ENCODE measurements at regions not wholly inside any gene's neighbourhood (a gene's known extent, or its start where the extent isn't known, plus 50 kb on each side); places are given as distances from the start of the nearest gene placed in this dataset.

DNA sequence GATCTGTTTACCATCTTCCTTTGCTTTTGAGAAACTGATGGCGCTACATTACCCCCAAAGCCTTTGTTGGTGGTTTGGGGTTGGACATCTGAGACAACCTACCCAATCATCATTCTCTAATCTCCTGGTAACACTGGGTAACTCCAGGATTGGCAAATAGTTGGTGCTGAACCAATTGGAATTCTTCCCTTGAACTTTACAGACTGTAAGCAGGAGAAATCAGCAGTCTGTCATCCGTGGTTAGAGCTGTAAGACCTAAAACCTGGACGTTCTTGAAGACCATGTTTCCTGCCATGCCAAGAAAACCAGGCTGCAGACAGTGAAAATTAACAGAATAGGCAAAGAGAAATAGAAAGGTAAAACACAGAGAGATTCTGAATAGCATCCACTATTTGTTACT, 398.8 kb upstream of the SALL1 start:
- H3K9ac ChIP-seq (ENCODE audit: low read length), result no peak overlapping the region
- no peak overlapping the region for H2AFZ ChIP-seq (ENCODE audit: low read depth, low read length)
- H3K4me2 ChIP-seq (ENCODE audit: low read length), result no peak overlapping the region
- H3K27ac ChIP-seq (ENCODE audit: low read length), result no peak overlapping the region
- H3K36me3 ChIP-seq (replicated peaks; ENCODE audit: low read depth, low read length), result no peaks in the 10 kb centered on the region
- H3K4me1 ChIP-seq (ENCODE audit: low read length), result no peaks in the 10 kb centered on the region
- H3K9me3 ChIP-seq (ENCODE audit: insufficient read depth, low read length), result no peaks in the 10 kb centered on the region
- no peaks in the 10 kb centered on the region for H4K20me1 ChIP-seq (ENCODE audit: insufficient read depth, low read length)
- no peaks in the 10 kb centered on the region for H3K79me2 ChIP-seq (ENCODE audit: low read length)
- H3K4me3 ChIP-seq (ENCODE audit: low read length), result no peak overlapping the region
- TF ChIP-seq, protein P1, sequence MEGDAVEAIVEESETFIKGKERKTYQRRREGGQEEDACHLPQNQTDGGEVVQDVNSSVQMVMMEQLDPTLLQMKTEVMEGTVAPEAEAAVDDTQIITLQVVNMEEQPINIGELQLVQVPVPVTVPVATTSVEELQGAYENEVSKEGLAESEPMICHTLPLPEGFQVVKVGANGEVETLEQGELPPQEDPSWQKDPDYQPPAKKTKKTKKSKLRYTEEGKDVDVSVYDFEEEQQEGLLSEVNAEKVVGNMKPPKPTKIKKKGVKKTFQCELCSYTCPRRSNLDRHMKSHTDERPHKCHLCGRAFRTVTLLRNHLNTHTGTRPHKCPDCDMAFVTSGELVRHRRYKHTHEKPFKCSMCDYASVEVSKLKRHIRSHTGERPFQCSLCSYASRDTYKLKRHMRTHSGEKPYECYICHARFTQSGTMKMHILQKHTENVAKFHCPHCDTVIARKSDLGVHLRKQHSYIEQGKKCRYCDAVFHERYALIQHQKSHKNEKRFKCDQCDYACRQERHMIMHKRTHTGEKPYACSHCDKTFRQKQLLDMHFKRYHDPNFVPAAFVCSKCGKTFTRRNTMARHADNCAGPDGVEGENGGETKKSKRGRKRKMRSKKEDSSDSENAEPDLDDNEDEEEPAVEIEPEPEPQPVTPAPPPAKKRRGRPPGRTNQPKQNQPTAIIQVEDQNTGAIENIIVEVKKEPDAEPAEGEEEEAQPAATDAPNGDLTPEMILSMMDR (IDR thresholded peaks at IDR 0.05; ENCODE audit: low read depth, low read length), result no peak
- TF ChIP-seq EZH2phosphoT487 (IDR thresholded peaks at IDR 0.05; ENCODE audit: low read depth), result no peak
- H3K27me3 ChIP-seq (ENCODE audit: low read depth, low read length), result no peaks in the 10 kb centered on the region

DNA sequence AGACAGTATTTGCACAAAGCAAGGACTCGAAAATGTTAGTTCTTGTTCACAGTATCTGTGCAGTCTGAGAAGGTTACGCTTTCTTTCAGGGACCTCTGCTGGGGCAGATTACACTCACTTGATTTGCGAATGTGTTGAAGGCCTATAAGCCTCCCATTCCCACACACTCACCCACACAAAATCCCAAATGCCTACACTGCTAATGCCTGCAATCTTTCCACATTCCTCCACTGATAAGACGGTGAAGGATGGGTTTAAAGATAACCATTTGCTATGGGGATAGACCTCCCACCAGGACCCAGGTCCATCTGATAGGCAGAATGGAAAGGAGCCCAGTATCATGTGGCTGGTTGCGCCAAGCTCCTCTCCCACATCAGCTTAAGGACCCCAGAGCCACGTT, 394.9 kb upstream of the SALL1 start:
- no peaks in the 10 kb centered on the region for H3K36me3 ChIP-seq (replicated peaks; ENCODE audit: low read depth, low read length)
- no peak overlapping the region for H3K4me3 ChIP-seq (ENCODE audit: low read length)
- no peaks in the 10 kb centered on the region for H4K20me1 ChIP-seq (ENCODE audit: insufficient read depth, low read length)
- no peak overlapping the region for H3K9ac ChIP-seq (ENCODE audit: low read length)
- no peaks in the 10 kb centered on the region for H3K79me2 ChIP-seq (ENCODE audit: low read length)
- H2AFZ ChIP-seq (ENCODE audit: low read depth, low read length), result no peak overlapping the region
- no peak overlapping the region for H3K27ac ChIP-seq (ENCODE audit: low read length)
- no peaks in the 10 kb centered on the region for H3K4me1 ChIP-seq (ENCODE audit: low read length)
- H3K27me3 ChIP-seq (ENCODE audit: low read depth, low read length), result no peaks in the 10 kb centered on the region
- TF ChIP-seq, protein P1 (IDR thresholded peaks at IDR 0.05; ENCODE audit: low read depth, low read length), result no peak
- no peak overlapping the region for H3K4me2 ChIP-seq (ENCODE audit: low read length)
- no peaks in the 10 kb centered on the region for H3K9me3 ChIP-seq (ENCODE audit: insufficient read depth, low read length)

DNA sequence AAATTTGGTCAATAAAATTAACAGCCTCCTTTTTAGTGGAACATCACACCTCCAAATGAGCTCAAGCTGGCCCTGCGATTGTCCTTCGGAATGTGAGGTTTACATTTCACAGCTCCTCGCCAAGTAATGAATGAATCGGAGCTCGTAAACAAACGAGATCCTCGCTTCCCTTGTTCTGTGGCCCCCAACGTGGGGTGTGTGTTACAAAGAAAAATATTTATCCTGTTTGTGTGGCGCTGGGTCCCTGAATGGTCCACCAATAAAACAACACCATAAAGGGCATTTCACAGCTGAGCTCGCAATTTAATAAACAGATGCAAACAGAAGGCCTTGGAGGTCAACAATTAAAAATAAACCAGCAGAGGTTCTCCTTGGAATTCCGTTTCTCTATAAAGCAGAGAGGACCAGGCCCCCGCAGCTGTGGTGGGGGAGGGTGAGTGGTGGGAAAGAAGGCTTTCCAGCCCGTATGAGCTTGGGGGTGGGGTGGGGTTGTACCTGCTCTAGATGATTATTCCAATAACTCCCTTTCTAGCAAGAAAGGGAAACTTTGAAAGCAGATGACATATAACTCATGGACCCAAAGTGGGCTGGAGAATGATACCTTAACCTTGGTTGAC, 393.9 kb upstream of the SALL1 start:
- Histone ChIP-seq H3K27ac (ENCODE audit: low read length) (no peak overlapping the region), H4K20me1 (ENCODE audit: insufficient read depth, low read length) (no peaks in the 10 kb centered on the region), H2AFZ (ENCODE audit: low read depth, low read length) (no peak overlapping the region), H3K27me3 (ENCODE audit: low read depth, low read length) (no peaks in the 10 kb centered on the region), H3K4me2 (ENCODE audit: low read length) (no peak overlapping the region), H3K9me3 (ENCODE audit: insufficient read depth, low read length) (no peaks in the 10 kb centered on the region), H3K9ac (ENCODE audit: low read length) (no peak overlapping the region), H3K79me2 (ENCODE audit: low read length) (no peaks in the 10 kb centered on the region), H3K4me1 (ENCODE audit: low read length) (no peaks in the 10 kb centered on the region), H3K4me3 (ENCODE audit: low read length) (no peak overlapping the region), H3K36me3 (replicated peaks; ENCODE audit: low read depth, low read length) (no peaks in the 10 kb centered on the region)
- no peak for TF ChIP-seq EZH2phosphoT487 (IDR thresholded peaks at IDR 0.05; ENCODE audit: low read depth)
- TF ChIP-seq, protein P1 (IDR thresholded peaks at IDR 0.05; ENCODE audit: low read depth, low read length), result no peak

DNA sequence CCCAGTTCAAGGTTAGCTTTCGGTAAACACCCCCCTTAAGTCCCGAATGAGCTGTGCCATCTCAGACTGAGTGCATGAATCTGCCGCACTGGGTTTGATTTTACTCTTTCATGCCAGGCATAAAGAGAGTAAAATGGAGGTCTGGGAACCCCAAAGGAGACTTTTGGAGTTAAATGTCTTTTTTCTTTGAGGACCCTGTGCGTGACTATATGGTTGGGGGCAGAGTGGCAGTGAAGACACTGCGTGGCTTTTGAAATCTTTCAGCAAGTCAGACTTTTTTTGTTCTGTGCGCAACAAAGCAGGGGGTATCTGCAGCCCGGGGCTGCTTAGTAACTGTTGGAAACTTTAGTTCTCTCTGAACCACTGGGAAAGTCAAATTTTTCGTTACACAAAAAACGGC, 392.9 kb upstream of the SALL1 start:
- H3K9ac ChIP-seq (ENCODE audit: low read length), result no peak overlapping the region
- no peak overlapping the region for H3K4me2 ChIP-seq (ENCODE audit: low read length)
- TF ChIP-seq, protein P1 (IDR thresholded peaks at IDR 0.05; ENCODE audit: low read depth, low read length), result no peak
- TF ChIP-seq EZH2phosphoT487 (IDR thresholded peaks at IDR 0.05; ENCODE audit: low read depth), result no peak
- H3K27ac ChIP-seq (ENCODE audit: low read length), result no peak overlapping the region
- H4K20me1 ChIP-seq (ENCODE audit: insufficient read depth, low read length), result no peaks in the 10 kb centered on the region
- no peaks in the 10 kb centered on the region for H3K9me3 ChIP-seq (ENCODE audit: insufficient read depth, low read length)
- H3K36me3 ChIP-seq (replicated peaks; ENCODE audit: low read depth, low read length), result no peaks in the 10 kb centered on the region
- no peaks in the 10 kb centered on the region for H3K27me3 ChIP-seq (ENCODE audit: low read depth, low read length)
- no peak overlapping the region for H2AFZ ChIP-seq (ENCODE audit: low read depth, low read length)
- no peaks in the 10 kb centered on the region for H3K79me2 ChIP-seq (ENCODE audit: low read length)
- no peak overlapping the region for H3K4me3 ChIP-seq (ENCODE audit: low read length)
- no peaks in the 10 kb centered on the region for H3K4me1 ChIP-seq (ENCODE audit: low read length)
